ENCODE measurements at regions not wholly inside any gene's neighbourhood (a gene's known extent, or its start where the extent isn't known, plus 50 kb on each side); places are given as distances from the start of the nearest gene placed in this dataset.
"Not testable (repeated sequence)": the region's sequence is repeated elsewhere in the genome, so short reads cannot be mapped to it uniquely, and the experiment has no call there.

DNA sequence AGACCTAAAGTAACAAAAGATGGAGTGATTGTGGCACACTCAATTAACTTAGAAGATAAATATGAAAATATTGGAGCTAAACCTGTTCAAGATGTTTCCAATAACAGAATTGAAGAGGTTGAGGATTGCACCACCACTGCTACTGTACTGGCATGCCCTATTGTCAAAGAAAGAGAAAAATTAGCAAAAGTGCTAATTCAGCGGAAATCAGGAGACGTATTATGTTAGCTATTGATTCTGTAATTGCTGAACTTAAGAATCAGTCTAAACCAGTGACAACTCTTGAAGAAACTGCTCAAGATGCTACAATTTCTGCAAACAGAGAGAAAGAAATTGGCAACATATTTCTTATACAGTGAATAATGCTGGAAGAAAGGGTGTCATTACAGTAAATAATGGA is 754.4 kb downstream of the CDH18 start:
- no peak for DNase-seq (ENCODE audit: low spot score)

- no peak for DNase-seq (ENCODE audit: low spot score)
Observed at GRCh38 chr5:19235101-19235584, 752.9 kb downstream of the CDH18 start.

DNA sequence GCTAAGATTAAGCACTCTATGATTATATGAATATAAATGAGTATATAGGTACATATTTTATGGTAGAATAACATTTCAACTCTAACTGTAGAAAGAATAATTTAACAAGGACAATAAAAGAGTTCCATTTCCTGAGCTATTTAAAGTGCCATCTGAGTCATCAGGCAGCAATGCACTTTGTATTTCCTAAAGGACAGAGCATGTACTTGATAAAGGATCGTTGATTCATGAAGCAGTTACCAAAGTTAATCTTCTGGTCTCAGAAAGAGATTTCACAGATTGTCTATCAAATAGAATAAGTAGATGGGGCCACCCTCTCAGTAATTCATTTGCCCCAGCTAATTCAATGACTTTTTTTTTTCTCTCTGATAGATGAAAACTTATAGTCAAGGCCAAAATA is 747.8 kb downstream of the CDH18 start:
- no peak for DNase-seq (ENCODE audit: low spot score)

- DNase-seq (ENCODE audit: low spot score): no peak
Observed at GRCh38 chr5:19241690-19242089, 746.3 kb downstream of the CDH18 start.

DNA sequence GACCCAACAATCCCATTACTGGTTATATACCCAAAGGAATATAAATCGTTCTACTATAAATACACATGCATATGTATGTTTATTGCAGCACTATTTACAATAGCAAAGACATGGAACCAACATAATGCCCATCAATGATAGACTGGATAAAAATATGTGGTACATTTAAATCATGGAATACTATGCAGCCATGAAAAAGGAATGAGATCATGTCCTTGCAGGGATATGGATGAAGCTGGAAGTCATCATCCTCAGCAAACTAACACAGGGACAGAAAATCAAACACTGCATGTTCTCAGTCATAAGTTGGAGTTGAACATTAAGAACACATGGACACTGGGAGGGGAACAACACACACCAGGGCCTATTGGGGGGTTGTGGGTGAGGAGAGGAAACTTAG is 741.8 kb downstream of the CDH18 start:
- DNase-seq (ENCODE audit: low spot score): not testable (repeated sequence)

DNA sequence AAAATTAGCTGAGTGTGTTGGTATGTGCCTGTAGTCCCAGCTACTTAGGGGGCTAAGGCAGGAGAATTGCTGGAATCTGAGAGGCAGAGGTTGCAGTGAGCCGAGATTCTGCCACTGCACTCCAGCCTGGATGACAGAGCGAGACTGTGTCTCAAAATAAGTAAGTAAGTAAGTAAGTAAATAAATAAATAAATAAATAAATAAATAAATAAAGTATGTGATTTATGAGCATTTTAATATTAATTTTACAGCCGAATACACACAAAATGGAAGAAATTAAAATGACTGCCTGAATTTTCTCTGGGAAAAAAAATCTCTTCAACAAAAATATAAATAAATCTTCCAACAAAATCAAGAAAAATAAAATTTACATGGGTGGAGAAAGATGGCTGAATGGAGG is 740.7 kb downstream of the CDH18 start:
- no peak for DNase-seq (ENCODE audit: low spot score)

GRCh38 chr5:19256036-19256435 is 732.0 kb downstream of the CDH18 start:
- no peak for DNase-seq (ENCODE audit: low spot score)

DNA sequence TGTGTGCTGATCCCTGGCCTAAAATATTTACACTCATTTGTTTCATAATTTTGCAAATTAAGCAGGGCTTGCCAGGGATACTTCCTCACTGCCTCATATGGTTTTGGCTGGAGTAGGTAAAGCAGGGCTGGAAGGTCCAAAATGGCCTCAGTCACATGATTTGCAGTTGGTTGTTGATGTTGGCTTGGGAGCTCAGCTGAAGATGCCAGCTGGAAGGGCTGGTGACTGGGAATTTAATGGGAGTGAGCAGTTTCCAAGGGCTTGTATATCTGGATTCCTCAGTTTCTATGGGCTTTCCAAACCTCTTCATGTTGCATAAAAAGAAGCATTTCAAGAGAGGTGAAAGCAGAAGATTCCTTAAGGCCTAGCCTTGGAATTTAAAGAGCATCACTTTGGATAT is 729.3 kb downstream of the CDH18 start:
- DNase-seq (ENCODE audit: low spot score): no peak

- DNase-seq (ENCODE audit: low spot score): no peak
Observed at GRCh38 chr5:19261879-19262278, 726.1 kb downstream of the CDH18 start.

DNA sequence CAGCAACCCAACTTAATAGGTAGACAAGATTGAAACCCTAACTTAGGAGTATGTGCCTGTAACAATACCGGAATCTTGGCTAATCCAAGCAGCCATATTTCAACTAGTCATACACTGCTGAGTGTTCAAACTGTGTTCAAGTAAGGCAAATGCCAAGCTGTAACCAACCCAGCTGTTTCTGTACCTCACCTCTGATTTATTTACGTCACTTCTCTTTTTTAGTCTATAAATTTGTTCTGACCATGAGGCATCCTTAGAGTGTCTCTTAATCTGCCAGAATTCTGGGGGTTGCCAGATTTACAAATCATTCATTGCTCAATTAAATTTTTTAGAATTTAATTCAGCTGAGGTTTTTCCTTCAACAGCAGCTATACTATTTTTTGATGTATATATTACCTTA is 723.2 kb downstream of the CDH18 start:
- DNase-seq (ENCODE audit: low spot score): no peak

GRCh38 chr5:19266791-19267190 is 721.2 kb downstream of the CDH18 start:
- DNase-seq (ENCODE audit: low spot score): no peak

- DNase-seq (ENCODE audit: low spot score): no peak
Observed at GRCh38 chr5:19270153-19270552, 717.8 kb downstream of the CDH18 start.

- no peak for DNase-seq (ENCODE audit: low spot score)
Observed at GRCh38 chr5:19274578-19274977, 713.4 kb downstream of the CDH18 start.

- no peak for DNase-seq (ENCODE audit: low spot score)
Observed at GRCh38 chr5:19285286-19285685, 702.7 kb downstream of the CDH18 start.

- not testable (repeated sequence) for DNase-seq (ENCODE audit: low spot score)
Observed at GRCh38 chr5:19287548-19288277, 700.3 kb downstream of the CDH18 start.

GRCh38 chr5:19288311-19288710 is 699.7 kb downstream of the CDH18 start:
- not testable (repeated sequence) for DNase-seq (ENCODE audit: low spot score)

- no peak for DNase-seq (ENCODE audit: low spot score)
Observed at GRCh38 chr5:19297934-19298333, 690.1 kb downstream of the CDH18 start.

DNA sequence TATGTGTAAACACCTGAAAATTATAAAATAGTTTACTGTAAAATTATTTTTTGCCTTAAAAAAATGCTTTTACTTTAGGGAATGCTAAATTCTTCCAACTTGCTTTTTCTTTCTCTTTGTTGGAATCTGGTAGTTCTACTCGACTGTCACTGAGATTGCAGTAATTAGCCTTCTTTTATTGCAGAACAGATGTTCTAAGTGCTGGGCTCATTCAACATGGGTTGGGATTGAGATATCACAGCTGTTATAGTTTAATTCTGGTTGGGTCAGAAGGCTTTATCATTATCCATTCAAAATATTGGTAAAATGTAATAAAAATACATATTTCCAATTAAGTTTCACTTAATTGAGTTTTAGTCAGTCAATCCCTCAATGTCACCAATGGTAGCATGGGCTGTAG is 686.7 kb downstream of the CDH18 start:
- no peak for DNase-seq (ENCODE audit: low spot score)

DNA sequence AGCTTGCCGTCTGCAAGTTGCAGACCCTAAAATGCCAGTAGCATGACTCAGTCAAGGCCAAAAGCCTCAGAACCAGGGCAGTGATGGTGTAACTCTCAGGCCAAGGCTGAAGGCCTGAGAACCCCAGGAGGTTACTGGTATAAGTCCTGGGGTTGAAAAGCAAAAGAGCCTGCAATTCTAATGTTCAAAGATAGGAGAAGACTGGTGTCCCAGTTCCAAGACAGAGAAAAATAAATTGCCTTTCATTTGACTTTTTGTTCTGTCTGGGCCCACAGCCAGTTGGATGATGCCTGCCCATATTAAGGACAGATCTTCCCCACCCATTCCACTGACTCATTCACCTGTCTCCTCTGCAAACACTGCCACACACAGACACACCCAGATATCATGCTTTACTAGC is 673.2 kb downstream of the CDH18 start:
- no peak for DNase-seq (ENCODE audit: low spot score)

- no peak for DNase-seq (ENCODE audit: low spot score)
Observed at GRCh38 chr5:19319252-19319651, 668.7 kb downstream of the CDH18 start.

DNA sequence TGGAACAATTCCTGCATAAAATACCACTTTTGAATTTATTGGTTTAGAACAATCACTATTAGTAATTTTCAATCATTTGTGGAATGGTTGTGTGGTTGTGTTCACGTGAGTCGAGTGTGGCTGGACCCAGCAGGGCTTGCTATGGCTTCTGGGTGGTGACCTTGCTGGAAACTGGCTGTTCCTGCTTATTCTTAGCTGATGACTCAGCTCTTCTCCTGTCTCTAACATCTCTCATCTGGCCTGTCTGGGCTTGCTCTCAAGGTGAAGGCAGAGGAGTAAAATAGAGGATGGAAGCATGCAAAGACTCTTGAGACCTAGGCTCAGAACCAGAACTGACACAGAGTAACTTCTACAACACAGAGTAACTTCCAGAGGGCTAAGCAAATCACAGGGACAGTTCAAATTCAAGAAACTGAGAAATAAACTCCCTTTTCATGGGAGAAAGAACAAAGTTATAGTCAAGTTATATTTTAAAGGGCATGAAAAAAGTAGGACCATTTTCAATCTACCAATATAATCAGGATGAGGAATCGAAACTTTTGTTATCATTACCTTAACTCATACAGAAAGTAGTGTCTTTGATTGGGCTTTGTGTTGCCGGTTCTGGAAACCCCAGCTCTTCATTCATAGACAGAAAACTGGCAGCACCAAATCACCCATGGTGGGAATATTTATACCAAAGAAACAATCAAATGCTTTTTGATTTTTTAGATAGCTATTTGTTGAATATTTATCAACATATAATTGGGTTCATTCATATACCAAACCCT is 665.1 kb downstream of the CDH18 start:
- DNase-seq (ENCODE audit: low spot score): no peak

GRCh38 chr5:19334278-19334677 is 653.7 kb downstream of the CDH18 start:
- DNase-seq (ENCODE audit: low spot score): no peak

- DNase-seq (ENCODE audit: low spot score): no peak
Observed at GRCh38 chr5:19342942-19343341, 645.1 kb downstream of the CDH18 start.

DNA sequence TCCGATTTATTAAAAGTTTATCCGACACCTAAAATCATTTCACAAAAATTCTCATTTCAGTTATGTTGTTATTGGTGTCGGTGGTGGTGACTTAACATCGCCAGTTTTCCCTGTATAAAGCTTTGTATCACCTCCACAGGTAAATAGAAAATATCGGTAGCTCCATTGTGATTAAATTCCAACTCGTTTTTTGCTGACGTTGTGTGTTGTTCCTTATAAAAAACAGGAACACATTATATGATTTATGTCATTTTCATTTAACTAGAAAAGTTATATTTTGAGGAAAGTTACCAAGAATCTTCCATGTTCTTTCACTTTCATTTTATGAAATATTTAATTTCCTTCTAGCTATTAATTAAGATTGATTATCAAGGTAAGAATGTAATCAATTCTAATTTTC is 635.9 kb downstream of the CDH18 start:
- DNase-seq (ENCODE audit: low spot score): no peak
